PFSK-1 (cell line): ENCODE measurements at regions not wholly inside any gene's neighbourhood (a gene's known extent, or its start where the extent isn't known, plus 50 kb on each side); places are given as distances from the start of the nearest gene placed in this dataset.

ENCODE experiments used
- FOXP2 ChIP-seq: optimal IDR thresholded peaks from 2 replicates; pipeline ENCODE3; 2011; ENCODE audit warnings: borderline replicate concordance, control low read depth, inconsistent platforms; ENCODE audit not compliant: insufficient read depth; ENCODE audit errors: extremely low read length, extremely low read depth
- POLR2AphosphoS5 ChIP-seq: IDR thresholded peaks from 2 replicates; pipeline ENCODE4 v1.6.1; 2012; ENCODE audit warnings: low read depth, mild to moderate bottlenecking, control low read depth, low read length, moderate library complexity
- TAF1 ChIP-seq: IDR thresholded peaks from 2 replicates; pipeline ENCODE4 v1.6.1; 2012; ENCODE audit warnings: low read length, control low read depth, borderline replicate concordance; ENCODE audit not compliant: insufficient read depth

DNA sequence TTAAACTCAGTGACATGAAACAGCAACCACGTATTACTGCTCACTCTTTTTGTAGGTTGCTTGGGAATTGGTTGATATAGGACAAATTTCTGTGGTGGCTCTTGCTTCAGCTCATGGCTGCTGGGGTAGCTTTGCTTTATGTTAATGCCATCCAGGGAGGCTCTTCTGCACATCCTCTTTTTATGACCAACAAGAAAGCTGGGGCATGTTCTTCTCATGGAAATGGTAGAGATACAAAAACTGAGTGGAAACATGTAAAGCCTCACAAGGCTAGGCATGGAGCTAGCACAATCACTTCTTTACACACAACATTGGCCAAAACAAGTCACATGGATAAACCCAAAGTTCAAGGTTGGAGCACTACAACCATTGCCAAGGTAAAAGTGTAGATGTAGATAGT is 176.8 kb downstream of the NECTIN3 start:
- TF ChIP-seq POLR2AphosphoS5 (no peak), TAF1 (no peak), FOXP2 (no peak)
